ENCODE measurements at regions not wholly inside any gene's neighbourhood (a gene's known extent, or its start where the extent isn't known, plus 50 kb on each side); places are given as distances from the start of the nearest gene placed in this dataset.

- TF ChIP-seq RBM34 (IDR thresholded peaks at IDR 0.05; ENCODE audit: borderline replicate concordance, insufficient read depth, low read length) (no peak), PATZ1 (CRISPR knock-in tag; IDR thresholded peaks at IDR 0.05; ENCODE audit: borderline replicate concordance) (no peak), ARNT (IDR thresholded peaks at IDR 0.05) (peak in 1 of 2 experiments; percentile 29; a peak in 1 of 4 replicates), ZNF512 (tag; IDR thresholded peaks at IDR 0.05) (no peak), ZHX1 (conservative IDR thresholded peaks at IDR 0.05; ENCODE audit: low read length) (no peak), BRD4 (IDR thresholded peaks at IDR 0.05) (no peak), CC2D1A (IDR thresholded peaks at IDR 0.05) (peak; percentile 43; the same call in 1 of the 2 replicates), NBN (IDR thresholded peaks at IDR 0.05; ENCODE audit: low read depth) (no peak), EWSR1 (IDR thresholded peaks at IDR 0.05; ENCODE audit: borderline replicate concordance, low read depth, partially characterized antibody) (no peak), ZNF699 (CRISPR knock-in tag; IDR thresholded peaks at IDR 0.05; ENCODE audit: insufficient replicate concordance) (no peak), FOXP1 (CRISPR knock-in tag; IDR thresholded peaks at IDR 0.05) (no peak), MBD1 (CRISPR knock-in tag; IDR thresholded peaks at IDR 0.05) (no peak), ZNF507 (tag; conservative IDR thresholded peaks at IDR 0.05) (no peak), ELF1 (tag; IDR thresholded peaks at IDR 0.05) (no peak), MYNN (IDR thresholded peaks at IDR 0.05) (no peak), MYNN (CRISPR knock-in tag; IDR thresholded peaks at IDR 0.05) (no peak), THAP7 (CRISPR knock-in tag; IDR thresholded peaks at IDR 0.05) (no peak), TEAD4 (IDR thresholded peaks at IDR 0.05; ENCODE audit: low read length) (peak; percentile 50; the same call in 1 of the 2 replicates), TEAD4 (CRISPR knock-in tag; IDR thresholded peaks at IDR 0.05; ENCODE audit: borderline replicate concordance) (no peak), LEF1 (IDR thresholded peaks at IDR 0.05) (0 out of 2 replicates have a peak, but pooled peaks have one; percentile 51), ZNF24 (IDR thresholded peaks at IDR 0.05) (no peak)
Observed at GRCh38 chr15:35173444-35174118, 88.5 kb upstream of the NANOGP8 start (continued).
